Esophagus squamous epithelium (tissue), 5 donors: ENCODE measurements at regions not wholly inside any gene's neighbourhood (a gene's known extent, or its start where the extent isn't known, plus 50 kb on each side); places are given as distances from the start of the nearest gene placed in this dataset.

Experiments used
- DNase-seq: peaks from one replicate; lab custom pipeline; 2025; lab: John Stamatoyannopoulos, UW
- H3K27ac ChIP-seq, 4 donors: fragments of 200-600 bp; sonication (generic); one replicate each; pipeline ENCODE4 v1.5.1; 2016 to 2019; ENCODE audit warnings: mild to moderate bottlenecking in 1 of 4
- H3K27me3 ChIP-seq, 4 donors: fragments of 200-600 bp; sonication (generic); 1 replicate in 3 of 4; 2 replicates in 1 of 4; pipeline versions ENCODE4 v1.5.1 to v1.6.0; 2017 to 2021; ENCODE audit warnings: antibody characterized with exemption in 1 of 4
- H3K36me3 ChIP-seq, 3 donors: fragments of 200-600 bp; sonication (generic); one replicate each; pipeline ENCODE4 v1.5.1; 2016 to 2019
- H3K4me1 ChIP-seq, 3 donors: fragments of 200-600 bp; sonication (generic); one replicate each; pipeline ENCODE4 v1.5.1; 2017 to 2019
- H3K4me3 ChIP-seq, 4 donors: fragments of 200-600 bp; sonication (generic); 1 replicate in 3 of 4; 2 replicates in 1 of 4; pipeline ENCODE4 v1.5.1; 2016 to 2019; ENCODE audit warnings: mild to moderate bottlenecking in 2 of 4, moderate library complexity in 1 of 4
- H3K9me3 ChIP-seq, 3 donors: fragments of 200-600 bp; sonication (generic); one replicate each; pipeline ENCODE4 v1.5.1; 2016 to 2019
- CTCF ChIP-seq, 6 experiments: fragments of 450-650 bp in 4 of 6; fragments of 200-600 bp in 2 of 6; sonication (generic) in 2 of 6; IDR thresholded peaks; one replicate each; pipeline ENCODE4 v1.5.1; 2016 to 2019; ENCODE audit warnings: antibody characterized with exemption in 6 of 6, mild to moderate bottlenecking in 4 of 6, moderate library complexity in 4 of 6
- POLR2A ChIP-seq, 4 donors: fragments of 450-650 bp; IDR thresholded peaks; one replicate each; pipeline ENCODE4 v1.6.1; 2017; ENCODE audit warnings: antibody characterized with exemption in 4 of 4, mild to moderate bottlenecking in 4 of 4, moderate library complexity in 3 of 4
- WGBS, 2 donors: methylation state at CpG; one replicate each; pipeline ENCODE4 v1.1.5; 2018; 5-methylcytosine and 5-hydroxymethylcytosine counted together
- intact Hi-C: fragments of 100-400 bp; cut with DNase I; formaldehyde crosslinking; loops from one replicate; pipeline ENCODE4 v1.15.0; 2022
- donor health status: DM: yes; HTN: yes; CAD: no.

GRCh38 chr3:164479406-164479805 is 598.9 kb downstream of the SI start:
- no peak for TF ChIP-seq POLR2A (IDR thresholded peaks at IDR 0.05)
- no peak for TF ChIP-seq CTCF (IDR thresholded peaks at IDR 0.05)
- Histone ChIP-seq H3K36me3 (no peaks in the 10 kb centered on the region), H3K27ac (no peak overlapping the region), H3K4me3 (no peak overlapping the region), H3K27me3 (no peaks in the 10 kb centered on the region), H3K4me1 (no peaks in the 10 kb centered on the region), H3K9me3 (no peaks in the 10 kb centered on the region)
- 30 to 31% methylated on average over 1 of the region's 1 CpG for WGBS, 2 donors
- no peak for DNase-seq
- intact Hi-C loops, result no loop called here

- H3K4me3 ChIP-seq, result no peak overlapping the region
- no peaks in the 10 kb centered on the region for H3K4me1 ChIP-seq
- no peak for DNase-seq
- 60 to 67% methylated on average over 2 to 5 of the region's 5 CpGs for WGBS, 2 donors
- no peak for TF ChIP-seq POLR2A (IDR thresholded peaks at IDR 0.05)
- no peak for TF ChIP-seq CTCF (IDR thresholded peaks at IDR 0.05)
- no peaks in the 10 kb centered on the region for H3K36me3 ChIP-seq
- H3K27me3 ChIP-seq, result no peaks in the 10 kb centered on the region
- intact Hi-C loops, result no loop called here
- H3K9me3 ChIP-seq, result no peaks in the 10 kb centered on the region
- no peak overlapping the region for H3K27ac ChIP-seq
Observed at GRCh38 chr3:164478323-164478722, 600.0 kb downstream of the SI start.

- intact Hi-C loops, result no loop called here
- Histone ChIP-seq H3K27ac (no peak overlapping the region), H3K36me3 (no peaks in the 10 kb centered on the region), H3K27me3 (no peaks in the 10 kb centered on the region), H3K9me3 (no peaks in the 10 kb centered on the region), H3K4me1 (no peaks in the 10 kb centered on the region), H3K4me3 (no peak overlapping the region)
- no peak for DNase-seq
- TF ChIP-seq POLR2A (IDR thresholded peaks at IDR 0.05), result no peak
- no peak for TF ChIP-seq CTCF (IDR thresholded peaks at IDR 0.05)
- no CpG with 5 or more reads among the region's 1 CpG for WGBS, 2 donors
Observed at GRCh38 chr3:164477403-164477802, 600.9 kb downstream of the SI start.

DNA sequence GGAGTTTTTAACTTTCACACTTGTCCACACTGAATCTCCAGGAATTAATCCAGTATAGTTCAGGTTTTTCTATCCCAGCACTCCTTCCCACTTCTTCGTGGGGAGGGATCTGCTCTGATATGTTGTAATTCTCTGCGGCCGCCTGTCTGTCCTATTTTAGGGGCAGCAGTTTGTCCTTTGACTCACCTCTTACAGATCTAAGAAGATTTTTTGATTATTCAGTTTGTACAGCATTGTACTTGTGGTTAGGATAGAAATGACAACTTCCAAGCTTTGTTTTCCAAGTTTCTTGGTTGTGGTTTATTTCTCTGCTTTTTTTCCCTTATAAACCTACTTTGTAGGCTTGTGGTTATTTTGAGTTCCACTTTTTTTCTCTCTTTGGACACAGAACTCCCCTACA is 601.7 kb downstream of the SI start:
- 53 to 81% methylated on average over 3 of the region's 3 CpGs for WGBS, 2 donors
- TF ChIP-seq POLR2A (IDR thresholded peaks at IDR 0.05) (no peak), CTCF (IDR thresholded peaks at IDR 0.05) (no peak)
- no peaks in the 10 kb centered on the region for H3K27me3 ChIP-seq
- no peak overlapping the region for H3K4me3 ChIP-seq
- intact Hi-C loops, result no loop called here
- no peak overlapping the region for H3K27ac ChIP-seq
- H3K4me1 ChIP-seq, result no peaks in the 10 kb centered on the region
- DNase-seq, result no peak
- no peaks in the 10 kb centered on the region for H3K36me3 ChIP-seq
- no peaks in the 10 kb centered on the region for H3K9me3 ChIP-seq

- H3K4me1 ChIP-seq, result no peaks in the 10 kb centered on the region
- no peak overlapping the region for H3K4me3 ChIP-seq
- no peak for DNase-seq
- intact Hi-C loops, result no loop called here
- no peak for TF ChIP-seq CTCF (IDR thresholded peaks at IDR 0.05)
- H3K27ac ChIP-seq, result no peak overlapping the region
- H3K36me3 ChIP-seq, result no peaks in the 10 kb centered on the region
- 57 to 73% methylated on average over 3 of the region's 3 CpGs for WGBS, 2 donors
- H3K9me3 ChIP-seq, result no peaks in the 10 kb centered on the region
- H3K27me3 ChIP-seq, result no peaks in the 10 kb centered on the region
Observed at GRCh38 chr3:164470471-164470870, 607.8 kb downstream of the SI start.
